ENCODE measurements at regions not wholly inside any gene's neighbourhood (a gene's known extent, or its start where the extent isn't known, plus 50 kb on each side); places are given as distances from the start of the nearest gene placed in this dataset.

DNA sequence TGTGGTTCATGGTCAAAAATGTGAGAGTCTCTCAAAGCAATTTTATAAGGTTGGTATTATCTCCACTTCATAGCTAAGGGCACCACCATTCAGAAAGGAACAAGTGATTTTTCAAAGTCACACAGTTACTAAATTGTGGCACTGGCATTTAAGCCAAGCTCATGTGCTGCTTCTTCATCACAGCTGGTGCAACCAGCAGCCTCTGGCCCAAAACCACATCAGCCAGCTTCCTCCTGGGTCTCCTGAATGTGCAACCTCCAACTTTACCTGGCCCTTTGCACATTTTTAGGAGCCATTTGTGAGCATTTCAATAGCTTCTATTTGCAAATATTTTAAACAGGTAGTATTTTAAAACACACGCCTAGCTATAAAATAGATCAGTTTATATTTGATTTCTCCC, 293.7 kb downstream of the BCL11A start:
- no peak overlapping the region for H3K27ac ChIP-seq (ENCODE audit: low read length)
- no peaks in the 10 kb centered on the region for H3K79me2 ChIP-seq (ENCODE audit: low read length)
- H3K36me3 ChIP-seq (replicated peaks; ENCODE audit: insufficient read depth, low read length), result no peaks in the 10 kb centered on the region
- H3K4me1 ChIP-seq (ENCODE audit: low read length), result no peaks in the 10 kb centered on the region
- H3K27me3 ChIP-seq (replicated peaks; ENCODE audit: insufficient read depth, low read length), result no peaks in the 10 kb centered on the region
- H3K9me2 ChIP-seq (replicated peaks; ENCODE audit: insufficient read depth, low read length), result no peaks in the 10 kb centered on the region
- no peak overlapping the region for H3K4me2 ChIP-seq (ENCODE audit: low read depth, low read length)
- DNase-seq, result no peak
- H3K9me3 ChIP-seq (replicated peaks; ENCODE audit: insufficient read depth, low read length), result no peaks in the 10 kb centered on the region
- no peaks in the 10 kb centered on the region for H4K20me1 ChIP-seq (ENCODE audit: insufficient read depth, low read length)
- no peak overlapping the region for H3K4me3 ChIP-seq (ENCODE audit: low read length)
- H3F3A ChIP-seq (ENCODE audit: insufficient read depth, low read length), result no peaks in the 10 kb centered on the region
- no peak overlapping the region for H2AFZ ChIP-seq (ENCODE audit: low read length)
- no peak overlapping the region for H3K9ac ChIP-seq (ENCODE audit: low read length)
- TF ChIP-seq, protein P1, sequence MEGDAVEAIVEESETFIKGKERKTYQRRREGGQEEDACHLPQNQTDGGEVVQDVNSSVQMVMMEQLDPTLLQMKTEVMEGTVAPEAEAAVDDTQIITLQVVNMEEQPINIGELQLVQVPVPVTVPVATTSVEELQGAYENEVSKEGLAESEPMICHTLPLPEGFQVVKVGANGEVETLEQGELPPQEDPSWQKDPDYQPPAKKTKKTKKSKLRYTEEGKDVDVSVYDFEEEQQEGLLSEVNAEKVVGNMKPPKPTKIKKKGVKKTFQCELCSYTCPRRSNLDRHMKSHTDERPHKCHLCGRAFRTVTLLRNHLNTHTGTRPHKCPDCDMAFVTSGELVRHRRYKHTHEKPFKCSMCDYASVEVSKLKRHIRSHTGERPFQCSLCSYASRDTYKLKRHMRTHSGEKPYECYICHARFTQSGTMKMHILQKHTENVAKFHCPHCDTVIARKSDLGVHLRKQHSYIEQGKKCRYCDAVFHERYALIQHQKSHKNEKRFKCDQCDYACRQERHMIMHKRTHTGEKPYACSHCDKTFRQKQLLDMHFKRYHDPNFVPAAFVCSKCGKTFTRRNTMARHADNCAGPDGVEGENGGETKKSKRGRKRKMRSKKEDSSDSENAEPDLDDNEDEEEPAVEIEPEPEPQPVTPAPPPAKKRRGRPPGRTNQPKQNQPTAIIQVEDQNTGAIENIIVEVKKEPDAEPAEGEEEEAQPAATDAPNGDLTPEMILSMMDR (IDR thresholded peaks at IDR 0.05; ENCODE audit: low read length), result no peak
- no peak for TF ChIP-seq EZH2phosphoT487 (IDR thresholded peaks at IDR 0.05; ENCODE audit: low read length)
- TF ChIP-seq EZH2 (optimal IDR thresholded peaks at IDR 0.05; ENCODE audit: low read depth, low read length), result no peak

GRCh38 chr2:60252581-60253150, 300.8 kb downstream of the BCL11A start:
- H3K79me2 ChIP-seq (ENCODE audit: low read length), result no peaks in the 10 kb centered on the region
- H3F3A ChIP-seq (ENCODE audit: insufficient read depth, low read length), result no peaks in the 10 kb centered on the region
- no peak overlapping the region for H3K9ac ChIP-seq (ENCODE audit: low read length)
- H3K36me3 ChIP-seq (replicated peaks; ENCODE audit: insufficient read depth, low read length), result no peaks in the 10 kb centered on the region
- no peaks in the 10 kb centered on the region for H3K27me3 ChIP-seq (replicated peaks; ENCODE audit: insufficient read depth, low read length)
- H3K4me2 ChIP-seq (ENCODE audit: low read depth, low read length), result no peak overlapping the region
- H3K4me1 ChIP-seq (ENCODE audit: low read length), result no peaks in the 10 kb centered on the region
- TF ChIP-seq EZH2phosphoT487 (IDR thresholded peaks at IDR 0.05; ENCODE audit: low read length) (no peak), EZH2 (optimal IDR thresholded peaks at IDR 0.05; ENCODE audit: low read depth, low read length) (no peak)
- TF ChIP-seq, protein P1 (IDR thresholded peaks at IDR 0.05; ENCODE audit: low read length), result no peak
- no peak overlapping the region for H2AFZ ChIP-seq (ENCODE audit: low read length)
- no peak overlapping the region for H3K27ac ChIP-seq (ENCODE audit: low read length)
- DNase-seq, result no peak
- H3K9me2 ChIP-seq (replicated peaks; ENCODE audit: insufficient read depth, low read length), result no peaks in the 10 kb centered on the region
- H3K9me3 ChIP-seq (replicated peaks; ENCODE audit: insufficient read depth, low read length), result no peaks in the 10 kb centered on the region
- no peaks in the 10 kb centered on the region for H4K20me1 ChIP-seq (ENCODE audit: insufficient read depth, low read length)
- H3K4me3 ChIP-seq (ENCODE audit: low read length), result no peak overlapping the region

GRCh38 chr2:60251247-60251646, 302.2 kb downstream of the BCL11A start:
- Histone ChIP-seq H3F3A (ENCODE audit: insufficient read depth, low read length) (no peaks in the 10 kb centered on the region), H3K27ac (ENCODE audit: low read length) (no peak overlapping the region), H3K9me2 (replicated peaks; ENCODE audit: insufficient read depth, low read length) (no peaks in the 10 kb centered on the region), H3K9ac (ENCODE audit: low read length) (no peak overlapping the region), H3K4me1 (ENCODE audit: low read length) (no peaks in the 10 kb centered on the region), H3K4me3 (ENCODE audit: low read length) (no peak overlapping the region), H2AFZ (ENCODE audit: low read length) (no peak overlapping the region), H3K4me2 (ENCODE audit: low read depth, low read length) (no peak overlapping the region), H3K36me3 (replicated peaks; ENCODE audit: insufficient read depth, low read length) (no peaks in the 10 kb centered on the region), H3K9me3 (replicated peaks; ENCODE audit: insufficient read depth, low read length) (no peaks in the 10 kb centered on the region), H3K27me3 (replicated peaks; ENCODE audit: insufficient read depth, low read length) (no peaks in the 10 kb centered on the region), H3K79me2 (ENCODE audit: low read length) (no peaks in the 10 kb centered on the region), H4K20me1 (ENCODE audit: insufficient read depth, low read length) (no peaks in the 10 kb centered on the region)
- TF ChIP-seq EZH2phosphoT487 (IDR thresholded peaks at IDR 0.05; ENCODE audit: low read length) (no peak), EZH2 (optimal IDR thresholded peaks at IDR 0.05; ENCODE audit: low read depth, low read length) (no peak)
- TF ChIP-seq, protein P1 (IDR thresholded peaks at IDR 0.05; ENCODE audit: low read length), result no peak
- no peak for DNase-seq

All from MM.1S (cell line).